DOHH2 (cell line): ENCODE measurements at regions not wholly inside any gene's neighbourhood (a gene's known extent, or its start where the extent isn't known, plus 50 kb on each side); places are given as distances from the start of the nearest gene placed in this dataset.

Source experiments
- H3F3A ChIP-seq: fragments of 200-600 bp; sonication (generic), shearing (Covaris generic); 2 replicates; pipeline ENCODE4 v1.6.0; 2016; ENCODE audit warnings: antibody characterized with exemption, mild to moderate bottlenecking; ENCODE audit not compliant: control insufficient read depth, insufficient read depth
- H3K27ac ChIP-seq: fragments of 200-600 bp; sonication (generic); 2 replicates; pipeline ENCODE4 v1.5.1; 2014; ENCODE audit warnings: low read depth, mild to moderate bottlenecking, low read length, moderate library complexity
- H3K27me3 ChIP-seq: fragments of 200-600 bp; sonication (generic); 2 replicates; pipeline ENCODE4 v1.6.1; 2014; ENCODE audit warnings: mild to moderate bottlenecking, low read length, mixed read lengths; ENCODE audit not compliant: control insufficient read depth
- H3K36me3 ChIP-seq: fragments of 200-600 bp; sonication (generic); 2 replicates; pipeline ENCODE4 v1.6.1; 2014; ENCODE audit warnings: mild to moderate bottlenecking, low read length, moderate library complexity, mixed read lengths; ENCODE audit not compliant: control insufficient read depth
- H3K4me1 ChIP-seq: fragments of 200-600 bp; sonication (generic); 2 replicates; pipeline ENCODE4 v1.6.1; 2014; ENCODE audit warnings: mild to moderate bottlenecking, low read length, mixed read lengths; ENCODE audit not compliant: control insufficient read depth
- H3K4me2 ChIP-seq: fragments of 200-600 bp; sonication (generic); 2 replicates; pipeline ENCODE4 v1.6.0; 2014; ENCODE audit warnings: mild to moderate bottlenecking, low read length, moderate library complexity
- H3K4me3 ChIP-seq: fragments of 200-600 bp; sonication (generic); 2 replicates; pipeline ENCODE4 v1.5.1; 2014; ENCODE audit warnings: mild to moderate bottlenecking, low read length, mixed read lengths
- H3K79me2 ChIP-seq: fragments of 200-600 bp; sonication (generic); 2 replicates; pipeline ENCODE4 v1.6.1; 2014; ENCODE audit warnings: mild to moderate bottlenecking, low read length, mixed read lengths; ENCODE audit not compliant: control insufficient read depth
- H3K9me2 ChIP-seq: fragments of 200-600 bp; sonication (generic); replicated peaks from 2 replicates; pipeline ENCODE4 v1.6.1; 2014; ENCODE audit warnings: mild to moderate bottlenecking, low read length, mixed read lengths; ENCODE audit not compliant: control insufficient read depth
- H3K9me3 ChIP-seq: fragments of 200-600 bp; sonication (generic); 2 replicates; pipeline ENCODE4 v1.6.1; 2014; ENCODE audit warnings: antibody characterized with exemption, low read length, mixed read lengths; ENCODE audit not compliant: control insufficient read depth, insufficient read depth
- H4K20me1 ChIP-seq: fragments of 200-600 bp; sonication (generic); 2 replicates; pipeline ENCODE4 v1.6.0; 2014; ENCODE audit warnings: low read depth, mild to moderate bottlenecking, antibody characterized with exemption, low read length, moderate library complexity; ENCODE audit not compliant: control insufficient read depth, insufficient read depth
- CTCF ChIP-seq: fragments of 200-600 bp; sonication (generic); IDR thresholded peaks from one replicate; pipeline ENCODE4 v1.5.1; 2014; ENCODE audit warnings: antibody characterized with exemption, mild to moderate bottlenecking, low read depth, low read length; ENCODE audit not compliant: poor library complexity, severe bottlenecking
- EZH2phosphoT487 ChIP-seq: fragments of 200-600 bp; sonication (generic); IDR thresholded peaks from 2 replicates; pipeline ENCODE4 v1.6.1; 2017; ENCODE audit warnings: borderline replicate concordance, mild to moderate bottlenecking, antibody characterized with exemption, low read length, moderate library complexity, mixed read lengths

GRCh38 chr2:15731213-15731888, 139.7 kb downstream of the DDX1 start:
- Histone ChIP-seq H3K9me3 (no peaks in the 10 kb centered on the region), H3K27ac (no peak overlapping the region), H3K4me1 (peaks cover 6% of the 10 kb centered on the region; the same call in 1 of the 2 replicates), H3K9me2 (no peaks in the 10 kb centered on the region), H3K4me3 (no peak overlapping the region), H3K36me3 (no peaks in the 10 kb centered on the region), H3K79me2 (no peaks in the 10 kb centered on the region), H3K4me2 (no peak overlapping the region), H4K20me1 (no peaks in the 10 kb centered on the region), H3K27me3 (no peaks in the 10 kb centered on the region; the same call in 1 of the 2 replicates), H3F3A (no peaks in the 10 kb centered on the region)
- TF ChIP-seq CTCF (no peak), EZH2phosphoT487 (no peak)

GRCh38 chr2:15731889-15732271, 140.2 kb downstream of the DDX1 start:
- Histone ChIP-seq H3F3A (no peaks in the 10 kb centered on the region), H3K9me3 (no peaks in the 10 kb centered on the region), H3K27ac (no peak overlapping the region), H3K4me1 (peaks cover 6% of the 10 kb centered on the region; the same call in 1 of the 2 replicates), H3K4me3 (no peak overlapping the region), H3K4me2 (no peak overlapping the region), H3K9me2 (no peaks in the 10 kb centered on the region), H3K27me3 (no peaks in the 10 kb centered on the region; the same call in 1 of the 2 replicates), H3K36me3 (no peaks in the 10 kb centered on the region), H4K20me1 (no peaks in the 10 kb centered on the region), H3K79me2 (no peaks in the 10 kb centered on the region)
- no peak for TF ChIP-seq CTCF

- Histone ChIP-seq H3K9me3 (no peaks in the 10 kb centered on the region), H3K9me2 (no peaks in the 10 kb centered on the region), H4K20me1 (no peaks in the 10 kb centered on the region), H3F3A (no peaks in the 10 kb centered on the region), H3K79me2 (no peaks in the 10 kb centered on the region), H3K4me1 (peaks cover 6% of the 10 kb centered on the region; the same call in 1 of the 2 replicates), H3K4me2 (no peak overlapping the region), H3K27ac (no peak overlapping the region), H3K4me3 (no peak overlapping the region), H3K36me3 (no peaks in the 10 kb centered on the region), H3K27me3 (no peaks in the 10 kb centered on the region; the same call in 1 of the 2 replicates)
- no peak for TF ChIP-seq CTCF
- TF ChIP-seq EZH2phosphoT487, result no peak
Measured at GRCh38 chr2:15732341-15733077, 140.8 kb downstream of the DDX1 start.
